ENCODE measurements at regions not wholly inside any gene's neighbourhood (a gene's known extent, or its start where the extent isn't known, plus 50 kb on each side); places are given as distances from the start of the nearest gene placed in this dataset.
A peak's percentile ranks its signal among the peaks of the same experiment; 100 is the strongest.

DNA sequence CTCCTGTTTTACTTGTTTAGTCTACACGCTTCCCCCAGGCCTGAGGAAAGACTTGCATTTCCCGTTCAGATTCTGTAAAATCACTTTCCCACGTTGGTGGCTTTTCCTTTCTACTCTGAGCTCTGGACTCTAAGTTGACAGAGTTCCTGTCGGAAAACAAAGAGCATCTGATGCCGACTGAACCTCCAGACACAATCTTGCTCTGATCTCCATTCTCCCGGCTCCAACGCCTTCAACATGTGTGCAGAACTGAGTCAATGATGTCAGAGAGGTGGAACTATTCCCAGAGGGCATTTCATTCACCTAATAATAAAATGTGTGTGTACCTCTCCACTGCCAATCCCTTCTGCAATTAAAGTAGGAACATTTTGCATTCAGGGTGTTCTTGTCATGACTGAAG, 147.7 kb downstream of the MIS18A start:
- CTCF ChIA-PET = interaction anchor here (0.7 to 1.5 kb wide), 2 partner anchors 9 to 127 kb away, joined by 3 read pairs; no protein-coding TSS in a partner anchor
- no peaks in the 10 kb centered on the region for H3K9me3 ChIP-seq (ENCODE audit: control insufficient read depth, insufficient read depth, low read depth, low read length)
- TF ChIP-seq ZNF391 (tag by site-specific recombination; IDR thresholded peaks at IDR 0.05; ENCODE audit: borderline replicate concordance, low read depth) (no peak), ZNF660 (tag by site-specific recombination; IDR thresholded peaks at IDR 0.05) (no peak), ZNF624 (tag by site-specific recombination; IDR thresholded peaks at IDR 0.05) (no peak), SALL2 (tag by site-specific recombination; IDR thresholded peaks at IDR 0.05; ENCODE audit: borderline replicate concordance) (no peak), ZNF600 (tag by site-specific recombination; IDR thresholded peaks at IDR 0.05) (no peak)
- TF ChIP-seq, protein P1, sequence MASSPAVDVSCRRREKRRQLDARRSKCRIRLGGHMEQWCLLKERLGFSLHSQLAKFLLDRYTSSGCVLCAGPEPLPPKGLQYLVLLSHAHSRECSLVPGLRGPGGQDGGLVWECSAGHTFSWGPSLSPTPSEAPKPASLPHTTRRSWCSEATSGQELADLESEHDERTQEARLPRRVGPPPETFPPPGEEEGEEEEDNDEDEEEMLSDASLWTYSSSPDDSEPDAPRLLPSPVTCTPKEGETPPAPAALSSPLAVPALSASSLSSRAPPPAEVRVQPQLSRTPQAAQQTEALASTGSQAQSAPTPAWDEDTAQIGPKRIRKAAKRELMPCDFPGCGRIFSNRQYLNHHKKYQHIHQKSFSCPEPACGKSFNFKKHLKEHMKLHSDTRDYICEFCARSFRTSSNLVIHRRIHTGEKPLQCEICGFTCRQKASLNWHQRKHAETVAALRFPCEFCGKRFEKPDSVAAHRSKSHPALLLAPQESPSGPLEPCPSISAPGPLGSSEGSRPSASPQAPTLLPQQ (tag by site-specific recombination; IDR thresholded peaks at IDR 0.05) = no peak
- TF ChIP-seq, protein P2, sequence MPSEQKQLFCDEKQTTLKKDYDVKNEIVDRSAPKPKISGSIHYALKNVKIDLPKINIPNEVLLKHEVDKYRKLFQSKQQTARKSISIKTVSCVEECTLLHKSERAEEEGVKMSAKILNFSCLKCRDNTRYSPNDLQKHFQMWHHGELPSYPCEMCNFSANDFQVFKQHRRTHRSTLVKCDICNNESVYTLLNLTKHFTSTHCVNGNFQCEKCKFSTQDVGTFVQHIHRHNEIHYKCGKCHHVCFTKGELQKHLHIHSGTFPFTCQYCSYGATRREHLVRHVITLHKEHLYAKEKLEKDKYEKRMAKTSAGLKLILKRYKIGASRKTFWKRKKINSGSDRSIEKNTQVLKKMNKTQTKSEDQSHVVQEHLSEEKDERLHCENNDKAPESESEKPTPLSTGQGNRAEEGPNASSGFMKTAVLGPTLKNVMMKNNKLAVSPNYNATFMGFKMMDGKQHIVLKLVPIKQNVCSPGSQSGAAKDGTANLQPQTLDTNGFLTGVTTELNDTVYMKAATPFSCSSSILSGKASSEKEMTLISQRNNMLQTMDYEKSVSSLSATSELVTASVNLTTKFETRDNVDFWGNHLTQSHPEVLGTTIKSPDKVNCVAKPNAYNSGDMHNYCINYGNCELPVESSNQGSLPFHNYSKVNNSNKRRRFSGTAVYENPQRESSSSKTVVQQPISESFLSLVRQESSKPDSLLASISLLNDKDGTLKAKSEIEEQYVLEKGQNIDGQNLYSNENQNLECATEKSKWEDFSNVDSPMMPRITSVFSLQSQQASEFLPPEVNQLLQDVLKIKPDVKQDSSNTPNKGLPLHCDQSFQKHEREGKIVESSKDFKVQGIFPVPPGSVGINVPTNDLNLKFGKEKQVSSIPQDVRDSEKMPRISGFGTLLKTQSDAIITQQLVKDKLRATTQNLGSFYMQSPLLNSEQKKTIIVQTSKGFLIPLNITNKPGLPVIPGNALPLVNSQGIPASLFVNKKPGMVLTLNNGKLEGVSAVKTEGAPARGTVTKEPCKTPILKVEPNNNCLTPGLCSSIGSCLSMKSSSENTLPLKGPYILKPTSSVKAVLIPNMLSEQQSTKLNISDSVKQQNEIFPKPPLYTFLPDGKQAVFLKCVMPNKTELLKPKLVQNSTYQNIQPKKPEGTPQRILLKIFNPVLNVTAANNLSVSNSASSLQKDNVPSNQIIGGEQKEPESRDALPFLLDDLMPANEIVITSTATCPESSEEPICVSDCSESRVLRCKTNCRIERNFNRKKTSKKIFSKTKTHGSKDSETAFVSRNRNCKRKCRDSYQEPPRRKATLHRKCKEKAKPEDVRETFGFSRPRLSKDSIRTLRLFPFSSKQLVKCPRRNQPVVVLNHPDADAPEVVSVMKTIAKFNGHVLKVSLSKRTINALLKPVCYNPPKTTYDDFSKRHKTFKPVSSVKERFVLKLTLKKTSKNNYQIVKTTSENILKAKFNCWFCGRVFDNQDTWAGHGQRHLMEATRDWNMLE (tag by site-specific recombination; conservative IDR thresholded peaks at IDR 0.05; ENCODE audit: low read depth) = no peak
- POLR2A ChIA-PET = interaction anchor here (0.6 kb wide), 1 partner anchor 1427 kb away, joined by 3 read pairs; no protein-coding TSS in a partner anchor
- H3K36me3 ChIP-seq (ENCODE audit: control insufficient read depth in 2 of 2, insufficient read depth in 1 of 2, low read length in 2 of 2) = no peaks in the 10 kb centered on the region
- H3K27ac ChIP-seq (ENCODE audit: extremely low read depth, low read depth, low read length) = no peak overlapping the region
- no peak overlapping the region for H3K4me3 ChIP-seq (ENCODE audit: low read depth, low read length)
- H3K4me1 ChIP-seq (ENCODE audit: control insufficient read depth, insufficient read depth, low read length) = no peaks in the 10 kb centered on the region

DNA sequence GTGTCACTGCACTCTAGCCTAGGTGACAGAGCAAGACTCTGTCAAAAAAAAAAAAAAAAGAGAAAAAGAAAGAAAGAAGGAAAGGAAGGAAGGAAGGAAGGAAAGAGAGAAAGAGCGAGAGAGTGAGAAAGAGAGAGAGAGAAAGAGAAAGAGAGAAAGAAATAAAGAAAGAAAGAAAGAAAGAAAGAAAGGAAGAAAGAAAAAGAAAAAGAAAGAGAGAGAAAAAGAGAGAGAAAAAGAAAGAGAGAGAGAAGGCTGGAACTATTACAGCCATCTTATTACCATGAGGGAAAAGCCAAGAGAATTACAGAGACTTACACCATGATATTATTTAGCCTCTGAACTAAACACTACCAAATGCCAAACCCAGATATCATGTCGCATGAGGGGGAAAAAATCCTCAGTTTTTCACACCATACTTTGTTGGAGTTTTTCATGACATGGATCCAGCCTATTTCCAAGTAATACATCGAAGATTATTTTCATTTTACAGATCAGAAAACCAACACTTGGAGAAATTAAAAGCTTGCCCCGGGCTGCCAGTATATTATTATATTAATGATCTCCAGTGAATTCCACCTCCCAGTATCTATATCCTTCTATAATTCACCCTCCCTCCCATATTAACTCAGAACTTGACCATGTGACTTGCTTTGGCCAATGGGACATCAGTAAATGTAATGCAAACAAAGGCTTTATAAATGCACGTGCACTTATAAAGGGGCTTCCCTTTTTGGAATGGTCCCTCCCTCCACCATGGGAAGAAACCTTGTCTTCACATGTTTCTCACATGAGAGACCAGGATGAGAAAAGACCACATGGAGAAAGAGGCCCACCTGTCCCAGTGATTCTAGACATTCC, 148.6 kb downstream of the MIS18A start:
- TF ChIP-seq ZNF416 (tag by site-specific recombination; IDR thresholded peaks at IDR 0.05) (no peak), PRDM1 (tag by site-specific recombination; IDR thresholded peaks at IDR 0.05) (peak; percentile 58; the same call in 1 of the 2 replicates), ZNF596 (tag by site-specific recombination; IDR thresholded peaks at IDR 0.05) (peak; percentile 75), ZNF366 (tag by site-specific recombination; conservative IDR thresholded peaks at IDR 0.05) (peak; percentile 83), ZNF140 (tag by site-specific recombination; IDR thresholded peaks at IDR 0.05) (no peak)
- H3K36me3 ChIP-seq (ENCODE audit: control insufficient read depth in 2 of 2, insufficient read depth in 1 of 2, low read length in 2 of 2) = no peaks in the 10 kb centered on the region
- H3K27ac ChIP-seq (ENCODE audit: extremely low read depth, low read depth, low read length) = no peak overlapping the region
- H3K9me3 ChIP-seq (ENCODE audit: control insufficient read depth, insufficient read depth, low read depth, low read length) = no peaks in the 10 kb centered on the region
- POLR2A ChIA-PET = no interaction called here
- H3K4me1 ChIP-seq (ENCODE audit: control insufficient read depth, insufficient read depth, low read length) = no peaks in the 10 kb centered on the region
- CTCF ChIA-PET = no interaction called here
- no peak overlapping the region for H3K4me3 ChIP-seq (ENCODE audit: low read depth, low read length)

DNA sequence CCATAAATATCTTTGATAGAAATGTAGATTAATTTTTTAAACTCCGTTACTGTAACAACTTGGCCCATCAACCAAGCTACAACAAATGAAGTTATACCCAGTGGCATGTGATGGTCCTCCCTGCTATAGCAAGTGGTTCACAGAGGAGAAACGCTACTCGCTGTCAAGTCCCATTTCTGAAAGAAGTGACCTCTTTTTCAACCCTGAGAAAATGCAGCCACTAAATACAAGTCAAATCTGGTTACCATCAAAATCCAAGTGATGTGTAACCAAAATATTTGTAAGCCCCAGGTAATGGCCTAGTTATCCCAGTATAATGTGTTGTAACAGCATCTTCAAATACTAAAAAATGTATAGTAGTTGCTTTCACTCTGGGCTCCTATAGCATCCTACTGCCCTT, 151.8 kb downstream of the MIS18A start:
- POLR2A ChIA-PET = no interaction called here
- CTCF ChIA-PET = interaction anchor here (0.8 to 1.1 kb wide), 2 partner anchors 31 to 131 kb away, joined by 3 read pairs; no protein-coding TSS in a partner anchor
- TF ChIP-seq ZNF561 (tag by site-specific recombination; IDR thresholded peaks at IDR 0.05; ENCODE audit: borderline replicate concordance) (no peak), ZNF311 (tag by site-specific recombination; IDR thresholded peaks at IDR 0.05; ENCODE audit: borderline replicate concordance) (no peak), ZNF707 (tag by site-specific recombination; IDR thresholded peaks at IDR 0.05) (no peak), ZNF169 (tag by site-specific recombination; IDR thresholded peaks at IDR 0.05) (no peak), ZNF155 (tag by site-specific recombination; IDR thresholded peaks at IDR 0.05) (no peak)
- Histone ChIP-seq H3K27ac (ENCODE audit: extremely low read depth, low read depth, low read length) (no peak overlapping the region), H3K4me3 (ENCODE audit: low read depth, low read length) (no peak overlapping the region), H3K4me1 (ENCODE audit: control insufficient read depth, insufficient read depth, low read length) (no peaks in the 10 kb centered on the region), H3K36me3 (ENCODE audit: control insufficient read depth in 2 of 2, insufficient read depth in 1 of 2, low read length in 2 of 2) (no peaks in the 10 kb centered on the region), H3K9me3 (ENCODE audit: control insufficient read depth, insufficient read depth, low read depth, low read length) (no peaks in the 10 kb centered on the region)
